Activated naive CD4-positive, alpha-beta T cell treated with anti-CD3 and anti-CD28 coated beads for 36 hours (primary cell): ENCODE measurements at regions not wholly inside any gene's neighbourhood (a gene's known extent, or its start where the extent isn't known, plus 50 kb on each side); places are given as distances from the start of the nearest gene placed in this dataset.

ENCODE experiments used
- CTCF ChIA-PET: fragments of 350-600 bp; sonication (Branson Sonifier 250); formaldehyde crosslinking; loops from one replicate; lab custom pipeline; 2021; ENCODE audit warnings: antibody characterized with exemption; lab: Charles Lee
- DNase-seq: peaks from one replicate; pipeline ENCODE4 v3.0.0-alpha.2; 2020
- H3K27ac Mint-ChIP-seq: one replicate; pipeline ENCODE4 v1.8.0; 2021; ENCODE audit warnings: mild to moderate bottlenecking, mixed read lengths
- H3K27me3 Mint-ChIP-seq: one replicate; pipeline ENCODE4 v1.8.0; 2021; ENCODE audit warnings: low read depth, mixed read lengths
- H3K36me3 Mint-ChIP-seq: one replicate; pipeline ENCODE4 v1.8.0; 2021; ENCODE audit warnings: low read depth, mixed read lengths
- H3K4me1 Mint-ChIP-seq: one replicate; pipeline ENCODE4 v1.8.0; 2021; ENCODE audit warnings: low read depth, mixed read lengths
- H3K4me3 Mint-ChIP-seq: one replicate; pipeline ENCODE4 v1.8.0; 2021; ENCODE audit warnings: mild to moderate bottlenecking, moderate library complexity, mixed read lengths
- H3K9me3 Mint-ChIP-seq: one replicate; pipeline ENCODE4 v1.8.0; 2021; ENCODE audit warnings: mixed read lengths
- intact Hi-C: fragments of 100-400 bp; cut with micrococcal nuclease; formaldehyde crosslinking; loops from one replicate; pipeline ENCODE4 v1.15.1; 2023

- no peaks in the 10 kb centered on the region for H3K4me1 Mint-ChIP-seq
- no peak for DNase-seq
- no peaks in the 10 kb centered on the region for H3K36me3 Mint-ChIP-seq
- CTCF ChIA-PET: no interaction called here
- H3K27me3 Mint-ChIP-seq: no peaks in the 10 kb centered on the region
- peaks cover 5% of the 10 kb centered on the region for H3K9me3 Mint-ChIP-seq
- no peak overlapping the region for H3K27ac Mint-ChIP-seq
- intact Hi-C loops: no loop called here
- H3K4me3 Mint-ChIP-seq: no peak overlapping the region
Measured at GRCh38 chr2:82811946-82812345, 1647.1 kb downstream of the SUCLG1 start.

GRCh38 chr2:82803307-82803706, 1655.8 kb downstream of the SUCLG1 start:
- no peak overlapping the region for H3K4me3 Mint-ChIP-seq
- H3K27ac Mint-ChIP-seq: no peak overlapping the region

GRCh38 chr2:82797469-82797868, 1661.6 kb downstream of the SUCLG1 start:
- Mint-ChIP-seq H3K4me1 (no peaks in the 10 kb centered on the region), H3K36me3 (no peaks in the 10 kb centered on the region), H3K9me3 (peaks cover 4% of the 10 kb centered on the region), H3K27me3 (no peaks in the 10 kb centered on the region), H3K4me3 (no peak overlapping the region), H3K27ac (no peak overlapping the region)
- no peak for DNase-seq
- CTCF ChIA-PET: no interaction called here
- intact Hi-C loops: no loop called here

More at GRCh38 chr2:82803307-82803706, 1655.8 kb downstream of the SUCLG1 start:
- intact Hi-C loops: no loop called here
- CTCF ChIA-PET: no interaction called here
- Mint-ChIP-seq H3K9me3 (peaks cover 33% of the 10 kb centered on the region), H3K27me3 (no peaks in the 10 kb centered on the region), H3K4me1 (no peaks in the 10 kb centered on the region), H3K36me3 (no peaks in the 10 kb centered on the region)
- DNase-seq: no peak

- H3K27ac Mint-ChIP-seq: no peak overlapping the region
- no peak for DNase-seq
- no peaks in the 10 kb centered on the region for H3K36me3 Mint-ChIP-seq
Measured at GRCh38 chr2:82796132-82796531, 1662.9 kb downstream of the SUCLG1 start.

GRCh38 chr2:82795446-82795845, 1663.6 kb downstream of the SUCLG1 start:
- CTCF ChIA-PET: interaction anchor here (0.6 kb wide), 1 partner anchor 216 kb away, joined by 4 read pairs; no protein-coding TSS in a partner anchor
- no peak overlapping the region for H3K4me3 Mint-ChIP-seq
- peaks cover 2% of the 10 kb centered on the region for H3K9me3 Mint-ChIP-seq
- DNase-seq: no peak
- no peaks in the 10 kb centered on the region for H3K27me3 Mint-ChIP-seq
- intact Hi-C loops: no loop called here
- no peaks in the 10 kb centered on the region for H3K36me3 Mint-ChIP-seq
- H3K27ac Mint-ChIP-seq: no peak overlapping the region
- H3K4me1 Mint-ChIP-seq: no peaks in the 10 kb centered on the region

More at GRCh38 chr2:82796132-82796531, 1662.9 kb downstream of the SUCLG1 start:
- no peak overlapping the region for H3K4me3 Mint-ChIP-seq
- no peaks in the 10 kb centered on the region for H3K27me3 Mint-ChIP-seq
- H3K9me3 Mint-ChIP-seq: peaks cover 4% of the 10 kb centered on the region
- intact Hi-C loops: no loop called here
- H3K4me1 Mint-ChIP-seq: no peaks in the 10 kb centered on the region
- CTCF ChIA-PET: interaction anchor here (0.6 kb wide), 1 partner anchor 216 kb away, joined by 4 read pairs; no protein-coding TSS in a partner anchor

GRCh38 chr2:82793711-82794435, 1665.2 kb downstream of the SUCLG1 start:
- Mint-ChIP-seq H3K9me3 (peaks cover 1% of the 10 kb centered on the region), H3K27me3 (no peaks in the 10 kb centered on the region), H3K36me3 (no peaks in the 10 kb centered on the region), H3K4me1 (no peaks in the 10 kb centered on the region), H3K4me3 (no peak overlapping the region), H3K27ac (no peak overlapping the region)
- intact Hi-C loops: no loop called here
- DNase-seq: no peak
- CTCF ChIA-PET: no interaction called here

GRCh38 chr2:82792316-82792715, 1666.8 kb downstream of the SUCLG1 start:
- Mint-ChIP-seq H3K36me3 (no peaks in the 10 kb centered on the region), H3K27me3 (no peaks in the 10 kb centered on the region), H3K4me1 (no peaks in the 10 kb centered on the region), H3K9me3 (no peaks in the 10 kb centered on the region), H3K4me3 (no peak overlapping the region), H3K27ac (no peak overlapping the region)
- DNase-seq: no peak
- CTCF ChIA-PET: no interaction called here
- intact Hi-C loops: no loop called here

GRCh38 chr2:82790206-82791021, 1668.7 kb downstream of the SUCLG1 start:
- DNase-seq: no peak
- CTCF ChIA-PET: no interaction called here
- Mint-ChIP-seq H3K27me3 (no peaks in the 10 kb centered on the region), H3K4me3 (no peak overlapping the region), H3K27ac (no peak overlapping the region), H3K4me1 (no peaks in the 10 kb centered on the region), H3K36me3 (no peaks in the 10 kb centered on the region), H3K9me3 (no peaks in the 10 kb centered on the region)
- intact Hi-C loops: no loop called here

- Mint-ChIP-seq H3K27me3 (no peaks in the 10 kb centered on the region), H3K9me3 (no peaks in the 10 kb centered on the region), H3K36me3 (no peaks in the 10 kb centered on the region), H3K27ac (no peak overlapping the region), H3K4me3 (no peak overlapping the region), H3K4me1 (no peaks in the 10 kb centered on the region)
- intact Hi-C loops: no loop called here
- CTCF ChIA-PET: no interaction called here
- DNase-seq: no peak
Measured at GRCh38 chr2:82789851-82790205, 1669.3 kb downstream of the SUCLG1 start.

- Mint-ChIP-seq H3K27ac (no peak overlapping the region), H3K9me3 (peaks cover under 1% of the 10 kb centered on the region), H3K36me3 (no peaks in the 10 kb centered on the region), H3K4me3 (no peak overlapping the region), H3K27me3 (no peaks in the 10 kb centered on the region), H3K4me1 (no peaks in the 10 kb centered on the region)
- DNase-seq: no peak
- CTCF ChIA-PET: no interaction called here
- intact Hi-C loops: no loop called here
Measured at GRCh38 chr2:82781176-82781915, 1677.7 kb downstream of the SUCLG1 start.

- Mint-ChIP-seq H3K4me3 (no peak overlapping the region), H3K27ac (no peak overlapping the region), H3K4me1 (no peaks in the 10 kb centered on the region), H3K36me3 (no peaks in the 10 kb centered on the region), H3K9me3 (peaks cover 6% of the 10 kb centered on the region), H3K27me3 (no peaks in the 10 kb centered on the region)
- CTCF ChIA-PET: no interaction called here
- intact Hi-C loops: no loop called here
- DNase-seq: no peak
Measured at GRCh38 chr2:82780050-82780449, 1679.0 kb downstream of the SUCLG1 start.

GRCh38 chr2:82752396-82752795, 1706.7 kb downstream of the SUCLG1 start:
- Mint-ChIP-seq H3K4me3 (no peak overlapping the region), H3K27ac (no peak overlapping the region), H3K9me3 (peaks cover 16% of the 10 kb centered on the region), H3K4me1 (no peaks in the 10 kb centered on the region), H3K27me3 (no peaks in the 10 kb centered on the region), H3K36me3 (no peaks in the 10 kb centered on the region)
- intact Hi-C loops: no loop called here
- CTCF ChIA-PET: no interaction called here
- no peak for DNase-seq
